GM19452 (cell line): ENCODE measurements at regions not wholly inside any gene's neighbourhood (a gene's known extent, or its start where the extent isn't known, plus 50 kb on each side); places are given as distances from the start of the nearest gene placed in this dataset.

Experiments used
- ATAC-seq: cut with Tn5 transposase; IDR thresholded peaks from one replicate; pipeline ENCODE4 v1.9.1; 2021; ENCODE audit not compliant: unreplicated experiment

GRCh38 chr12:127909041-127909440, 357.9 kb upstream of the TMEM132C start:
- no peak for ATAC-seq

DNA sequence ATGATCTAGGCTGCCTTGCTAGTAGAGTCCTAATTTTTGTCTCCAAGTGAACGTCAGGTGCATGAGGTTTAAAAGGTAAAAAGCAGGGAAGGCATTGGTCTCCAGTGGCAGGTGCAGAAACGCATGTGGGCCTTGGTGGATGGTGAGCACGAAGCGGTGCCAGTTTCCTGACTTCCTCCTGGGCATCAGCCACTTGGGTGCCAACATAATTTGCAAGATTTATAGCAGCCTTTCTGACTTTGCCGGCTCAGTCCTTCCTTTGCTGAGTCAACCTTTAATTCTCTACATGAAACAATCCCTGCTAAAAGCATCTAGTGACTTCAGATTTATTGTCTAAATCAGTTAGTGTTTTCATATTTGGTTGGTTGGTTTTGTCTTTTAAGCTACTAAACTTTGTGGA, 355.7 kb upstream of the TMEM132C start:
- no peak for ATAC-seq

DNA sequence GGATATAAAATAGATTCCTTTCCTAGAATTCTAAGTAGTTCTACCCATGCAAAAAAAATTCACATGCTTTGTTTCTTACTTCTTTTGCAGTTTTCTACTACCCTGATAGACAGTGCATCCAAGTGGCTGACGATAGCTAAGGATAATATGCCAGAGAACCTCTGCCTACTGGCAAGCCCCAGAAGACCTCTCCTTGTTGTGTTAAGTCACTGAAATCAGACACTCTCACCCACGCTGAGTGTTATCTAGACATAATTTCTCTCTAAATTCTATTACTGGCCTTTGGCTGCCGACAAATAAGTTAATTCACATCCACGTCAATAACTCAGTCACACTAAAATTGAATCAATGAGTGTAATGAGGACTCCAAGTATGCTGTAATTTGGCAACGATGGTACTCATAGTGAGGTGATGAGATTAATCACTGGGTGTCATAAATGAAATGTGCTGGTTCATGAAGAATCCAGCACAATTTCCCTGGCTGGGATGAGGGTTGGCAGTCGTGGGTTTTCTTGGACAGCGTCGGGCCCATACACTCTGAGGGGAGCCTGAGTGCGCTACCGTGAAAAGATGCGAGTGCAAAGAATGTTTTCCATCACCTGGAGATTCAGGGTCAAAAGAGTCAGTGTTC, 354.8 kb upstream of the TMEM132C start:
- ATAC-seq, result no peak

- ATAC-seq, result no peak
Observed at GRCh38 chr12:127923501-127923900, 343.5 kb upstream of the TMEM132C start.

DNA sequence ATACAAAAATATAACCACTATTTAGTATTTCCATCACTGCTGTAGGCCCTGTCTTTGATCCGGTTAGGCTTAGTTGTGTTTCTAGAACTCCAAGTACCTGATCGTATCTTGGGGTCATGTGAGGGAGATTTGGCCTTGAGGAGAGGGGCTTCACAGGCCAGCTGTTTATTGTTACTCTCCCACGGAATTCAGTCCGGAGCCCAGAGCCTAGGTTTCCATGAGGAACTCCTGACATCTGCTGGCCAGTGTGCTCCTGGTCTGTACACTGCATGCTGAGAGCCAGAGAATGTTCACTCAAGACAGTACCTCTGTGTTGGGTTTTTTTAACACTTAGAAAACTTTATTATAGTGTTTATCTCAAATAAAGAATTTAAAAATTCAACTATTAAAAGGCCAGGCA, 341.0 kb upstream of the TMEM132C start:
- no peak for ATAC-seq

- ATAC-seq, result no peak
Observed at GRCh38 chr12:127928178-127928577, 338.8 kb upstream of the TMEM132C start.

GRCh38 chr12:127928615-127929571, 338.1 kb upstream of the TMEM132C start:
- no peak for ATAC-seq

DNA sequence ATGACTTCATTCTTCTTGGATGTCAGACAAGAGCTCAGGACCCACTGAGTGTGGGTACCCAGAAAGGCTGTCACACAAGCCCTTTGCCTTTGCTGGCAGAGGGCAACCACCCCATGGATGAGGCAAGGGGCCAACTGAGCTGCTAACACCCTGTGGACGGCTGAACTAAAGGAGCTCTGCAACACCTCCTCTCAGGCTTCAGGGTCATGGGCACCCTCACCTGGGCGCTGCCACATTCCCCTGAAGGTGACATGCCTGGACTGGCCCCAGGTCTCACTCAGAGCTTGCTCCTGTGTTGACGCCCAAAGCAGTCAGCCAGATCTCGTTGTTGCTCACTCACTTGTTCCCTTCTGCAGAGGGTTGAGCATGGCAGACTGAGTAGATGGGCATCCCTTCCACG, 336.8 kb upstream of the TMEM132C start:
- no peak for ATAC-seq

- no peak for ATAC-seq
Observed at GRCh38 chr12:127934409-127934808, 332.6 kb upstream of the TMEM132C start.

DNA sequence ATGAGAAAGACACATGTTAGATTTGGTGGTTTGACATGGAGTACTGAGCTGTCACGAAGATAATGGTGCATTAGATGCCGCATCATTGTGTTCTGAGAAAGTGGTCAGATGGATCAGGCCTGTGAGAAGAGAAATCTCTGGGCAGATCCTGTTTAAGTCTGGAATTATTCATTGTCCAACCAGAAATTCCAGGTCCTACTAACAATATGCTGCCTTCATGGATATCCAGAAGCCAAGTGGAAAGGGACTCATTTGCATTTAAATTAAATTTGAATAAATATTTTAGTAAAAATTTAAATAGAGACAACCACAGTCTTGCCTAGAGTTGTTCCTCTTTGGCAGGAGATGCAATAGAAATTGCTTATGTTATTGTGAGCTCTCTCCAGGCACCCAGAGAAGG, 330.5 kb upstream of the TMEM132C start:
- ATAC-seq, result no peak

GRCh38 chr12:127941332-127941731, 325.6 kb upstream of the TMEM132C start:
- no peak for ATAC-seq

DNA sequence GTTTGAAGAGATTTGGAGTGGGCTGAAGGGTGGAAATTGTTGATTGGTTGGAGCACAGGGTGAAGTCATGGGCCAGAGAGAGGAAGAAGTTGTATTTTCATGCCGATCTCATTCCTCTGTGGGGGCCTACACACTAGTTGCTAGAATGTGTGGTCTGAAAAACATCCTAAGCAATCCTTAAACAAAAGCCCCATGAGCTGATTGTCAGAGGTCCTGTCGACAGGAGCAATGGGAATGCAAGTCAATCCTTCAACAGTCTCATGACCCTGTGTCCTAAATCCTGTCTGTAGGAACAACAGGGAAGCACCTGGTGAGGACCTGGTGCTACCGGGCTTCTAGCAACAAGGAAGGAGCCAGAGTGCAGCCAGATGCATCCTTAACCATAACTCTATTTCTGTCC, 324.0 kb upstream of the TMEM132C start:
- ATAC-seq, result no peak

DNA sequence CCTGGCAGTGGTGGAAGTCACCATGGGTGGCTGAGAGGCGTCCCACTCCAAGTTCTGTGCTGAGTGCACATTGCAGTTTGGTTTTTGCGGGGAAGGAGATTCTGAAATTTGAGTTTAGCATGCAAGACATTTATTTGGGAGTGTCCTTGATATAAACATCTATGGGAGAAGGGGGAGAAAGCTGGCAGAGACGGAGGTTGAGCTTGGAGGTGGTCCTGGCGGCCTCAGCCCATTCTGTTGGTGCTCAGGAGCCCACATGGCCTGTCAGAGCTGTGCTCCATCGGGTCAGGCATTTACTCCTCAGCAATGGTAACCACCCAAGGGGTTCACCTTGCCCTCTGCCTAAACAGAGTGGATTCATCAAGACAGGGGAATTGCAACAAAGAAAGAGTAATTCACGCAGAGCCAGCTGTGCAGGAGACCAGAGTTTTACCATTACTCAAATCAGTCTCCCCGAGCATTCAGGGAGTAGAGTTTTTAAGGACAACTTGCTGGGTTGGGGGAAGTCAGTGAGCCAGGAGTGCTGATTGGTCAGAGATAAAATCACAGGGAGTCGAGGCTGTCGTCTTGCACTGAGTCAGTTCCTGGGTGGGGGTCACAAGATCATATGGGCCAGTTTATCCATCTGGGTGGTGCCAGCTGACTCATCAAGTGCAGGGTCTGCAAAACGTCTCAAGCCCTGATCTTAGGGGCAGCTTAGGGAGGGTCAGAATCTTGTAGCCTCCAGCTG, 323.3 kb upstream of the TMEM132C start:
- ATAC-seq, result no peak

- ATAC-seq, result no peak
Observed at GRCh38 chr12:127944211-127944899, 322.6 kb upstream of the TMEM132C start.

DNA sequence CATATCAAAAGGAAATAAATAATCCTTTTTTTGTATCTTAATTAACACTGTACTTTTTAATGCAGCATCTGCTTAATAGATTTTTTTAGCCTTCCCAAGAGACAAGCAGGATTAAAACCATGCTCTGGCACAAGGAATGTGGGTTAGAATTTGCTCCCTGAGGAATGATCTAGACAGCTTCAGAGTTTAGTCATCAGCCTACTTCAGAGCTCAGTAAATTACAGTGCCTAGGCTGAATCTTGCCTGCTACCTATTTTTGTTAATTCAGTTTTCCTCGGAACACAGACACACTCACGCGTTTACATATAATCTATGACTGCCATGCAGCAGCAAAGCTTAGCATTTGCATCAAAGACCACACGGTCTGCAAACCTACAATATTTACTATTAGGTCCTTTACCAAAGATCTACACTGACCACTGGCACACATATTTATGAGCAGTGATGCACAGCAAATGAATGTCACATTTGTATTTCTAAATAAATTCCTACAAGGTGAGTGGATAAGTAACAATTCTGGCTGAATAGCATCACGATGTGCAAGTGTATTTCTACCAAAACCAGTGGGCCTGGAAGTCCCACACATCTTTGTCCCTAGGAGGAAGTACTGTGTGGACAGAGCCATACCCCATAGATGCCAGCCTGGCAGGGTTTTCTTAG, 309.8 kb upstream of the TMEM132C start:
- ATAC-seq, result no peak

- ATAC-seq, result no peak
Observed at GRCh38 chr12:127962303-127962702, 304.7 kb upstream of the TMEM132C start.

DNA sequence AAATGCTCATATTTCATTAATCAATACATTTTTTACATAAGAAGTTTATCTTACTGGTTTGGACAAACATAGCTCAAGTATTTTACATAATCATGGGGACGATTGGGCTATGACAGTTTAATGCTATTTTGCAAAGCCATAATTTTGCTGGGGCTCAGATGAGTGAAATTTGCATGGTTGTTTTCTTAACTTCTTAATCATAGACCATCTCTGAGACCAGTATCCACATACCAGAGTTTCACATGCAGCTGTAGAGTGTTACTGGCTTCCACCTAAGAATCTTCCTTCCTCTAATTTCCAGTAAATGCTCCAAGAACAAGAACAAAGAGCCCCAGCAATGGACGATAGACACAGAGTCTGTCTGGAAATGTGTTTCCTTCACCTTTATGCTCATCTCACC, 303.0 kb upstream of the TMEM132C start:
- no peak for ATAC-seq

DNA sequence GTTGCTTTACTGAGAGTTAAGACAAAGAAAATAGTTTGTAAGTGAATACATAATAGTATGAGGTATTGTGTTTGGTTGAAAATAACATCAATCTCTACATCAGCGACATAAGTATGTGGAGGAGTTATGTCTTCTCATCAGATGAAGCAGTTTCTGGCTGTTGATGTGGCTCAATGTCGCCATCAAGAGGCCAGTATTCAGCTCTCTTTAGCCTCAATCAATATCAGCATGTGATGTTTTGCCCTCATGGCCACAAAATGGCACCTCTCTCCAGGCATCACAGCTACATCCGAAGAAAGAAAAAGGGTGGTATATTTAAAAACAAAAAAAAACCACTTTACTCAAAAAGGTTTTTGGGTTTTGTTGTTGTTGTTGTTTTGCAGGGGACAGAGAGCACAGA, 302.3 kb upstream of the TMEM132C start:
- no peak for ATAC-seq

DNA sequence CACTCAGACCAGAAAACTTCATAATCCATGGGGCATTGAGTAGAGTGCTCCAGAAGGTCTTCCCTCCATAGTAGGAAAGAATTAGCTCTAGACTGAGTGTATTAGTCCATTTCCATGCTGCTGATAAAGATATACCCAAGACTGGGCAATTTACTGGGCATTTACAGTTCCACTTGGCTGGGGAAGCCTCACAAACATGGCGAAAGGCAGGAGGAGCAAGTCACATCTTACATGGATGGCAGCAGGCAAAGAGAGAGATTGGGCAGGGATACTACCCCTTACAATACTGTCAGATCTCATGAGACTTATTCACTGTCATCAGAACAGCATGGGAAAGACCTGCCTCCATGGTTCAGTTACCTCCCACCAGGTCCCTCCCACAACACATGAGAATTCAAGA, 300.6 kb upstream of the TMEM132C start:
- ATAC-seq, result no peak

- ATAC-seq, result no peak
Observed at GRCh38 chr12:127970491-127970890, 296.5 kb upstream of the TMEM132C start.

- ATAC-seq, result no peak
Observed at GRCh38 chr12:127980585-127980984, 286.4 kb upstream of the TMEM132C start.
